Type B pancreatic cell (in vitro differentiated cells): ENCODE measurements at regions not wholly inside any gene's neighbourhood (a gene's known extent, or its start where the extent isn't known, plus 50 kb on each side); places are given as distances from the start of the nearest gene placed in this dataset.

Source experiments
- DNase-seq: peaks from one replicate; pipeline ENCODE4 v3.0.0; 2021; ENCODE audit warnings: mixed read lengths; ENCODE audit not compliant: unreplicated experiment; ENCODE audit errors: extremely low spot score
- H3K27ac Mint-ChIP-seq: 2 replicates; pipeline ENCODE4 v1.8.0; 2021; ENCODE audit warnings: mild to moderate bottlenecking, mixed read lengths
- H3K27me3 Mint-ChIP-seq: 2 replicates; pipeline ENCODE4 v1.8.0; 2021; ENCODE audit warnings: mixed read lengths
- H3K36me3 Mint-ChIP-seq: 2 replicates; pipeline ENCODE4 v1.8.0; 2021; ENCODE audit warnings: mixed read lengths
- H3K4me1 Mint-ChIP-seq: one replicate; pipeline ENCODE4 v1.8.0; 2021; ENCODE audit warnings: mixed read lengths; ENCODE audit not compliant: unreplicated experiment
- H3K4me3 Mint-ChIP-seq: 2 replicates; pipeline ENCODE4 v1.8.0; 2021; ENCODE audit warnings: mild to moderate bottlenecking, mixed read lengths
- H3K9me3 Mint-ChIP-seq: 2 replicates; pipeline ENCODE4 v1.8.0; 2021; ENCODE audit warnings: mixed read lengths
- TF ChIP-seq, protein P1 (sequence below): fragments of 200-600 bp; sonication (generic); conservative IDR thresholded peaks from 2 replicates; pipeline ENCODE4 v1.5.0; 2021; ENCODE audit warnings: antibody characterized with exemption, mild to moderate bottlenecking

GRCh38 chr13:47237571-47237970 lies 340.7 kb upstream of the HTR2A start:
- Mint-ChIP-seq H3K36me3 (no peaks in the 10 kb centered on the region), H3K27me3 (no peaks in the 10 kb centered on the region), H3K4me1 (no peaks in the 10 kb centered on the region), H3K27ac (no peak overlapping the region), H3K9me3 (peaks cover 7% of the 10 kb centered on the region), H3K4me3 (no peak overlapping the region)
- TF ChIP-seq, protein P1, sequence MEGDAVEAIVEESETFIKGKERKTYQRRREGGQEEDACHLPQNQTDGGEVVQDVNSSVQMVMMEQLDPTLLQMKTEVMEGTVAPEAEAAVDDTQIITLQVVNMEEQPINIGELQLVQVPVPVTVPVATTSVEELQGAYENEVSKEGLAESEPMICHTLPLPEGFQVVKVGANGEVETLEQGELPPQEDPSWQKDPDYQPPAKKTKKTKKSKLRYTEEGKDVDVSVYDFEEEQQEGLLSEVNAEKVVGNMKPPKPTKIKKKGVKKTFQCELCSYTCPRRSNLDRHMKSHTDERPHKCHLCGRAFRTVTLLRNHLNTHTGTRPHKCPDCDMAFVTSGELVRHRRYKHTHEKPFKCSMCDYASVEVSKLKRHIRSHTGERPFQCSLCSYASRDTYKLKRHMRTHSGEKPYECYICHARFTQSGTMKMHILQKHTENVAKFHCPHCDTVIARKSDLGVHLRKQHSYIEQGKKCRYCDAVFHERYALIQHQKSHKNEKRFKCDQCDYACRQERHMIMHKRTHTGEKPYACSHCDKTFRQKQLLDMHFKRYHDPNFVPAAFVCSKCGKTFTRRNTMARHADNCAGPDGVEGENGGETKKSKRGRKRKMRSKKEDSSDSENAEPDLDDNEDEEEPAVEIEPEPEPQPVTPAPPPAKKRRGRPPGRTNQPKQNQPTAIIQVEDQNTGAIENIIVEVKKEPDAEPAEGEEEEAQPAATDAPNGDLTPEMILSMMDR: no peak
- DNase-seq: no peak

DNA sequence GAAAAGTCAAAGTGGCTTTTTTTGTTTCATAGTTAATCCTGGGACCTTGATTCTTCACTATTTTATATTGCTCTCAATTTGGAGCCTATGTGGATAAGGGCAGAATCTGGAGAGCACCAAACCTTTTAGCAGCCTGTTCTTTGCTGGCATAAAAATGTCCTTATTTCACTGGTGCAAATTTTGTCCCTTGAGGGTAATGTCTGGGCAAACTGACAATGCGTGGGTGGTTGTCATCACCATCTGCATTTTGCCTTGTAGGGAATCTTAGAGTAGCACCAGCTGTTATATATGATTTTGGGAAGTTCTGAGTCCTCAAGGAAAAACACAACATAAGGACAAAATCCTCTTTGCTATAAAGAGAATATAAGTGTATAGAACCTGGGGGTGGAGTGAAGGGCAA lies 336.9 kb upstream of the HTR2A start:
- DNase-seq: no peak
- TF ChIP-seq, protein P1: no peak

DNA sequence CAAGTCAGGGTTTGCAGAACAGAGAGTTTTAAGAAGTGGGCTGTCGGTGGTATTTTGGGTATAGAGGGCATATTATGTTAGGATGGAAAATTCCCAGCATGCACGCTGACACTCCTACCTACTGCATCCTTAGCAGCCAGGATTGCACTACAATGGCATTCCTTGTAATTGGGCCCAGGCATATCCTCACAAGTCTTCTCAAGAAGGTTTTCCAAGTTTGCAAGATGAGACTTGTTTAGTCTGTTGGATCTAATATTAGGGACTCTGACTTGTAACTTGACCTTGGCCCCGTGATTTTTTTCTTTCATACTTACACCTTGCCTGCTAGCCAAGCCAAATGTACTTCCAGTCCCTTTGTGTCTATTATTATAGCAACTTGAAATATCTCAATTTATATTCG lies 335.7 kb upstream of the HTR2A start:
- no peak overlapping the region for H3K4me3 Mint-ChIP-seq
- TF ChIP-seq, protein P1: no peak
- H3K27me3 Mint-ChIP-seq: no peaks in the 10 kb centered on the region
- H3K36me3 Mint-ChIP-seq: no peaks in the 10 kb centered on the region
- H3K4me1 Mint-ChIP-seq: no peaks in the 10 kb centered on the region
- no peak for DNase-seq
- no peak overlapping the region for H3K27ac Mint-ChIP-seq
- peaks cover 11% of the 10 kb centered on the region for H3K9me3 Mint-ChIP-seq

More for the DNA sequence above, 336.9 kb upstream of the HTR2A start:
- no peaks in the 10 kb centered on the region for H3K27me3 Mint-ChIP-seq
- no peaks in the 10 kb centered on the region for H3K4me1 Mint-ChIP-seq
- peaks cover 11% of the 10 kb centered on the region for H3K9me3 Mint-ChIP-seq
- H3K4me3 Mint-ChIP-seq: no peak overlapping the region
- H3K27ac Mint-ChIP-seq: no peak overlapping the region
- H3K36me3 Mint-ChIP-seq: no peaks in the 10 kb centered on the region

- H3K9me3 Mint-ChIP-seq: peaks cover 16% of the 10 kb centered on the region
- H3K27ac Mint-ChIP-seq: no peak overlapping the region
- no peak overlapping the region for H3K4me3 Mint-ChIP-seq
- DNase-seq: no peak
- TF ChIP-seq, protein P1: no peak
- H3K4me1 Mint-ChIP-seq: no peaks in the 10 kb centered on the region
- H3K27me3 Mint-ChIP-seq: no peaks in the 10 kb centered on the region
- no peaks in the 10 kb centered on the region for H3K36me3 Mint-ChIP-seq
Measured at GRCh38 chr13:47230155-47230554, 333.3 kb upstream of the HTR2A start.

DNA sequence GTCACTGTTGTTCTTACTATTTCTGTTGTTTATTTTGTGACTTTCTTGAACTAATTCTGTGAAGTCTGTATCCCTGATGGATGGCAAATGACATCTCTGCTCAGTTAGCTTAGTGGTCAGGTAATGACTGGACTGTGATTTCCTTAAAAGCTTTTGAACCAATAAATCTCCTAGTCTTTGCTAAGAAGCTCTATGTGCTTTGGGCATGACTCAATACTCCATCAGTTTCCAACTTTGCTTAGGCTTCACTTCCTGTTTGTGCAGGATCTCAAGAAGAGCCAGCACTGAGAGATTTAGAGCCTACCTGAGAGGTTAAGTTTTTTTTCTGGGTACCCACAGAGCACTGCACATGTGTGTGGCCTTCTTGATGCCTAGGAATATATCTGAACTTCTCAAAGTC lies 329.7 kb upstream of the HTR2A start:
- DNase-seq: no peak
- peaks cover 16% of the 10 kb centered on the region for H3K9me3 Mint-ChIP-seq
- H3K36me3 Mint-ChIP-seq: no peaks in the 10 kb centered on the region
- H3K27ac Mint-ChIP-seq: no peak overlapping the region
- no peaks in the 10 kb centered on the region for H3K4me1 Mint-ChIP-seq
- TF ChIP-seq, protein P1: no peak
- H3K4me3 Mint-ChIP-seq: no peak overlapping the region
- H3K27me3 Mint-ChIP-seq: no peaks in the 10 kb centered on the region
